MCF 10A (cell line): ENCODE measurements at regions not wholly inside any gene's neighbourhood (a gene's known extent, or its start where the extent isn't known, plus 50 kb on each side); places are given as distances from the start of the nearest gene placed in this dataset.

Experiments used
- BruUV-seq: library from RNA; stranded (reverse); fragments of 400-500 nt; replicated peaks from 2 replicates; lab custom pipeline; 2021; lab: Mats Ljungman, UMichigan
- CTCF ChIA-PET: fragments of 300-600 bp; sonication (Branson Sonifier 250); formaldehyde crosslinking; extraction: SDS; loops from one replicate; lab custom pipeline; 2021; ENCODE audit warnings: antibody characterized with exemption, inconsistent platforms; lab: Yijun Ruan, JAX
- POLR2A ChIA-PET: fragments of 300-600, 350-650 bp; sonication (Branson Sonifier 250); formaldehyde crosslinking; extraction: SDS; loops from one replicate; lab custom pipeline; 2020; ENCODE audit warnings: antibody characterized with exemption, inconsistent platforms; lab: Yijun Ruan, JAX
- DNase-seq: peaks from one replicate; pipeline ENCODE4 v3.0.0-alpha.2; 2018; ENCODE audit not compliant: unreplicated experiment
- H3K27ac Mint-ChIP-seq: one replicate; pipeline ENCODE4 v1.8.0; 2022; ENCODE audit warnings: mild to moderate bottlenecking, low read depth, mixed read lengths; ENCODE audit not compliant: unreplicated experiment
- H3K27me3 Mint-ChIP-seq: one replicate; pipeline ENCODE4 v1.8.0; 2022; ENCODE audit warnings: mixed read lengths; ENCODE audit not compliant: insufficient read depth, unreplicated experiment
- H3K36me3 Mint-ChIP-seq: one replicate; pipeline ENCODE4 v1.8.0; 2022; ENCODE audit warnings: mild to moderate bottlenecking, moderate library complexity, mixed read lengths; ENCODE audit not compliant: insufficient read depth, unreplicated experiment
- H3K4me1 Mint-ChIP-seq: one replicate; pipeline ENCODE4 v1.8.0; 2022; ENCODE audit warnings: mixed read lengths; ENCODE audit not compliant: insufficient read depth, unreplicated experiment
- H3K4me3 Mint-ChIP-seq: one replicate; pipeline ENCODE4 v1.8.0; 2022; ENCODE audit warnings: mild to moderate bottlenecking, moderate library complexity, mixed read lengths; ENCODE audit not compliant: unreplicated experiment
- H3K9me3 Mint-ChIP-seq: one replicate; pipeline ENCODE4 v1.8.0; 2022; ENCODE audit warnings: mixed read lengths; ENCODE audit not compliant: unreplicated experiment
- CTCF ChIP-seq: fragments of 200-600 bp; IDR thresholded peaks from one replicate; pipeline ENCODE4 v1.8.0; 2022; ENCODE audit warnings: antibody characterized with exemption, mild to moderate bottlenecking; ENCODE audit not compliant: unreplicated experiment
- intact Hi-C: fragments of 100-400 bp; cut with micrococcal nuclease; formaldehyde crosslinking; loops from 2 replicates; pipeline ENCODE4 v1.14.1; 2022

DNA sequence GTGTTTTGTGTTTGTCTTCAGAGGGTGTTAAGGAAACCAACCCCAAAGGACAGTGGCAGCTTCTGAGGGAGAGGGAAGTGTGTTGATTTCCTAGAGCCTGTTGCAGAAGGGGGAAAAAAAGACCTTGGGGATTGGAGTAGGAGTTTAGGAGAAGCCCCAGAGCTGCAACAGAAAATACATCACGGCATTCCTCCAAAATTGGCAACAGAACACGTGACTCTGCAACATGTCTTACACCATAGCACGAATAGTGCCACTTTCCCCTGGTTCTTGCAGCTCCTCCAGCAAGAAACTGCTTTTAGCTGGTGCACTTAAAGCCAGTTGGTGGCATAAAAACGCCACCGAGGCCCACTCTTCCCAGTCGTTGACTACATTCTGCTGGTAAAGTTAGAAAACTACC is 473.0 kb downstream of the CD83 start:
- H3K27me3 Mint-ChIP-seq = no peaks in the 10 kb centered on the region
- POLR2A ChIA-PET = no interaction called here
- intact Hi-C loops = no loop called here

GRCh38 chr6:14591998-14592397 is 474.4 kb downstream of the CD83 start:
- H3K27ac Mint-ChIP-seq = no peak overlapping the region
- H3K9me3 Mint-ChIP-seq = no peaks in the 10 kb centered on the region
- DNase-seq = no peak
- no peaks in the 10 kb centered on the region for H3K36me3 Mint-ChIP-seq
- no peak overlapping the region for H3K4me3 Mint-ChIP-seq
- POLR2A ChIA-PET = no interaction called here
- intact Hi-C loops = no loop called here
- no peak for TF ChIP-seq CTCF
- no TSS peak for BruUV-seq
- CTCF ChIA-PET = no interaction called here
- no peaks in the 10 kb centered on the region for H3K4me1 Mint-ChIP-seq
- no peaks in the 10 kb centered on the region for H3K27me3 Mint-ChIP-seq

More for the DNA sequence above, 473.0 kb downstream of the CD83 start:
- no peak overlapping the region for H3K4me3 Mint-ChIP-seq
- no peaks in the 10 kb centered on the region for H3K4me1 Mint-ChIP-seq
- H3K27ac Mint-ChIP-seq = no peak overlapping the region
- no peak for DNase-seq
- H3K9me3 Mint-ChIP-seq = no peaks in the 10 kb centered on the region
- H3K36me3 Mint-ChIP-seq = no peaks in the 10 kb centered on the region
- BruUV-seq = no TSS peak
- no peak for TF ChIP-seq CTCF
- CTCF ChIA-PET = no interaction called here

DNA sequence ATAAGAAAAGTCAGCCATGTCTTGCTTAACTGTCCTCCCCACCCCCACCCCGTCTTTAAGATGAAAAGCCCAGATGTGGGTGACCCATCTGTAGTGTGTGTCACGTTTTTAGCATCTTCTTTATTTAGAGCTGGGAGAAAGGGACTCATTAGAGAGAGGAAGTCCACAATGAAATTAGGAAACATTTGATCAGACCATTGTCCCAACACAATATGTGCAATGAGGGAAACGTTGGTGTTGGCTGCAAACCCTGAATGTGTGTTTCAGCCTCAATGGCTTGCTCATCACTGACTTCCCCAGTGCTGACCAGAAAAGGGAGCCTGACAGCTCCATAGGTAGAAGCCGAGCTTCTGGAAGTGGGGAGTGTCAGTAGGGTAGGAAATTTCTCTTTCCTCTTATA is 475.7 kb downstream of the CD83 start:
- H3K36me3 Mint-ChIP-seq = no peaks in the 10 kb centered on the region
- CTCF ChIA-PET = no interaction called here
- BruUV-seq = no TSS peak
- H3K9me3 Mint-ChIP-seq = peaks cover 7% of the 10 kb centered on the region
- H3K27me3 Mint-ChIP-seq = no peaks in the 10 kb centered on the region
- H3K27ac Mint-ChIP-seq = no peak overlapping the region
- POLR2A ChIA-PET = no interaction called here
- intact Hi-C loops = no loop called here
- H3K4me1 Mint-ChIP-seq = no peaks in the 10 kb centered on the region
- H3K4me3 Mint-ChIP-seq = no peak overlapping the region
- no peak for TF ChIP-seq CTCF
- DNase-seq = no peak

DNA sequence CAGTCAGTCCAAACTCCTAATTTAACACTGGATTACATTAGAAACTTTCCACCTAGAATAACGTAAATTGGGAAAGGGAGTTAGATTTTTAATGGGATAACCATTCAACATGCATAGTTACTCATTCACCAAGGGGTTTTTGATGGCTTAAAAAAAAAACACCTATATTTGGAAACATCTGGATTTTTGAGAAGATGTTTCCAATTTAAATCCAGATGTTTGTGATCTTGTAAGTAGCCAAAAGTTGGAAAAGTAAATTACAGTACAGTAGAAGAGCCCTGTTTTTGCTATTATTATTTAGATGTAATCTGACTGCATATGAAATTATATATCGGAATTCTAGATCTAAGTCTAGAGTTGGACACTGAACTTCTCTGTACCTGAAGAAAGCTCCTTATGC is 478.2 kb downstream of the CD83 start:
- H3K9me3 Mint-ChIP-seq = peaks cover 15% of the 10 kb centered on the region
- intact Hi-C loops = no loop called here
- ChIA-PET POLR2A (no interaction called here), CTCF (interaction anchor here (0.7 kb wide), 1 partner anchor 826 kb away, joined by 3 read pairs; no protein-coding TSS in a partner anchor)
- no peak overlapping the region for H3K4me3 Mint-ChIP-seq
- H3K27ac Mint-ChIP-seq = no peak overlapping the region
- no peaks in the 10 kb centered on the region for H3K4me1 Mint-ChIP-seq
- DNase-seq = no peak
- TF ChIP-seq CTCF = no peak
- no TSS peak for BruUV-seq
- H3K27me3 Mint-ChIP-seq = no peaks in the 10 kb centered on the region
- no peaks in the 10 kb centered on the region for H3K36me3 Mint-ChIP-seq
